ENCODE measurements at regions not wholly inside any gene's neighbourhood (a gene's known extent, or its start where the extent isn't known, plus 50 kb on each side); places are given as distances from the start of the nearest gene placed in this dataset.

DNA sequence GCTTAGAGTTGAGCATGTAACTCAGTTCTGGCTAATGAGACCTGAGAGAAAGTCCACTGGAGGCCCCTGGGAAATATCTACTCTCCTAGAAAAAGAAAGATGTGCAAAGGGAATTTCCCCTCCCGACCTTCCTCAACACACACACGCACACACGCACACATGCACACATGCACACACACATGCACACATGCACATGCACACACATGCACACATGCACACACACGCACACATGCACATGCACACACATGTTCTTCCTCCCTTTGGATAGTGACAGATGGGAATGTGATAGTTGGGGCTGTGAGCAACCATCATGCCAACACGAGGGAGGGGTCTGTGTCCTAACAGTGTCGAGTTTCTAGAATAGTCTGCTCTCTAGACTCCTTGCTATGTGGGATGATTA, 148.2 kb upstream of the EGFLAM start:
- TF ChIP-seq MXI1 (IDR thresholded peaks at IDR 0.05; ENCODE audit: borderline replicate concordance, low read depth, low read length) (no peak), CEBPB (IDR thresholded peaks at IDR 0.05; ENCODE audit: low read depth, low read length) (no peak), POLR2A (IDR thresholded peaks at IDR 0.05; ENCODE audit: low read depth, low read length) (no peak), RAD21 (IDR thresholded peaks at IDR 0.05; ENCODE audit: low read length) (no peak), SMC3 (IDR thresholded peaks at IDR 0.05; ENCODE audit: low read depth, low read length) (no peak), NFE2L2 (IDR thresholded peaks at IDR 0.05; ENCODE audit: low read depth, low read length) (no peak)
- TF ChIP-seq, protein P1, sequence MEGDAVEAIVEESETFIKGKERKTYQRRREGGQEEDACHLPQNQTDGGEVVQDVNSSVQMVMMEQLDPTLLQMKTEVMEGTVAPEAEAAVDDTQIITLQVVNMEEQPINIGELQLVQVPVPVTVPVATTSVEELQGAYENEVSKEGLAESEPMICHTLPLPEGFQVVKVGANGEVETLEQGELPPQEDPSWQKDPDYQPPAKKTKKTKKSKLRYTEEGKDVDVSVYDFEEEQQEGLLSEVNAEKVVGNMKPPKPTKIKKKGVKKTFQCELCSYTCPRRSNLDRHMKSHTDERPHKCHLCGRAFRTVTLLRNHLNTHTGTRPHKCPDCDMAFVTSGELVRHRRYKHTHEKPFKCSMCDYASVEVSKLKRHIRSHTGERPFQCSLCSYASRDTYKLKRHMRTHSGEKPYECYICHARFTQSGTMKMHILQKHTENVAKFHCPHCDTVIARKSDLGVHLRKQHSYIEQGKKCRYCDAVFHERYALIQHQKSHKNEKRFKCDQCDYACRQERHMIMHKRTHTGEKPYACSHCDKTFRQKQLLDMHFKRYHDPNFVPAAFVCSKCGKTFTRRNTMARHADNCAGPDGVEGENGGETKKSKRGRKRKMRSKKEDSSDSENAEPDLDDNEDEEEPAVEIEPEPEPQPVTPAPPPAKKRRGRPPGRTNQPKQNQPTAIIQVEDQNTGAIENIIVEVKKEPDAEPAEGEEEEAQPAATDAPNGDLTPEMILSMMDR (conservative IDR thresholded peaks at IDR 0.05; ENCODE audit: low read depth, low read length), result no peak
- TF ChIP-seq, protein P2, sequence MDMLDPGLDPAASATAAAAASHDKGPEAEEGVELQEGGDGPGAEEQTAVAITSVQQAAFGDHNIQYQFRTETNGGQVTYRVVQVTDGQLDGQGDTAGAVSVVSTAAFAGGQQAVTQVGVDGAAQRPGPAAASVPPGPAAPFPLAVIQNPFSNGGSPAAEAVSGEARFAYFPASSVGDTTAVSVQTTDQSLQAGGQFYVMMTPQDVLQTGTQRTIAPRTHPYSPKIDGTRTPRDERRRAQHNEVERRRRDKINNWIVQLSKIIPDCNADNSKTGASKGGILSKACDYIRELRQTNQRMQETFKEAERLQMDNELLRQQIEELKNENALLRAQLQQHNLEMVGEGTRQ (IDR thresholded peaks at IDR 0.05; ENCODE audit: low read depth, low read length), result no peak
- TF ChIP-seq, protein P3, sequence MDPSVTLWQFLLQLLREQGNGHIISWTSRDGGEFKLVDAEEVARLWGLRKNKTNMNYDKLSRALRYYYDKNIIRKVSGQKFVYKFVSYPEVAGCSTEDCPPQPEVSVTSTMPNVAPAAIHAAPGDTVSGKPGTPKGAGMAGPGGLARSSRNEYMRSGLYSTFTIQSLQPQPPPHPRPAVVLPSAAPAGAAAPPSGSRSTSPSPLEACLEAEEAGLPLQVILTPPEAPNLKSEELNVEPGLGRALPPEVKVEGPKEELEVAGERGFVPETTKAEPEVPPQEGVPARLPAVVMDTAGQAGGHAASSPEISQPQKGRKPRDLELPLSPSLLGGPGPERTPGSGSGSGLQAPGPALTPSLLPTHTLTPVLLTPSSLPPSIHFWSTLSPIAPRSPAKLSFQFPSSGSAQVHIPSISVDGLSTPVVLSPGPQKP (IDR thresholded peaks at IDR 0.05; ENCODE audit: borderline replicate concordance, low read depth, low read length), result no peak
